ENCODE measurements at regions not wholly inside any gene's neighbourhood (a gene's known extent, or its start where the extent isn't known, plus 50 kb on each side); places are given as distances from the start of the nearest gene placed in this dataset.
"Not testable (repeated sequence)": the region's sequence is repeated elsewhere in the genome, so short reads cannot be mapped to it uniquely, and the experiment has no call there.

DNA sequence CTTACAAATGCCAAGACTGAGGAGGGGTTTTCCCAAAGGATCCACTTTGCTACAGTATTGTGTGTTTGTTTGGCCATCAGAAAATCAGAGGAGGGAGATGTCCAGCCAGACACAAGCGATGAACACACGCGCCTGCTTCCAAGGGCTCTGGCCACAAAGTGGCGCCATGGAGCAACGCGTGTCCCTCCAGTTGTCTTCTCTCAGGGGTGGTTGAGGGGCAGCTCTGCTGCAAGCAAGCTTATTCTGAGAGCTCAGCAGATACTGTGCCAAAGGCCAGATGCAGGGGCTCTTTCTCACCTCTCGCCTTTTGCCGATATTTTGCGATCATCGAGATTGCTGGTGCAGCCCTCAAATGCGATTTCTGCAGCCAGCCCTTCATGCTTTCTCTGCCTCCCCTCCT lies 88.9 kb upstream of the OSBPL11 start:
- Histone ChIP-seq H3K79me2 (no peaks in the 10 kb centered on the region), H3K9ac (no peak overlapping the region), H3K9me3 (ENCODE audit: control insufficient read depth, low read length) (no peaks in the 10 kb centered on the region), H3K4me3 (ENCODE audit: low read depth, low read length) (no peak overlapping the region), H3K36me3 (ENCODE audit: control insufficient read depth, insufficient read depth, low read length) (no peaks in the 10 kb centered on the region), H2AFZ (no peak overlapping the region), H3K4me2 (ENCODE audit: low read length) (no peak overlapping the region), H3K4me1 (peaks cover 3% of the 10 kb centered on the region), H3K27ac (no peak overlapping the region), H3K27me3 (ENCODE audit: control insufficient read depth, insufficient read depth, low read length) (no peaks in the 10 kb centered on the region)
- TF ChIP-seq, protein P1, sequence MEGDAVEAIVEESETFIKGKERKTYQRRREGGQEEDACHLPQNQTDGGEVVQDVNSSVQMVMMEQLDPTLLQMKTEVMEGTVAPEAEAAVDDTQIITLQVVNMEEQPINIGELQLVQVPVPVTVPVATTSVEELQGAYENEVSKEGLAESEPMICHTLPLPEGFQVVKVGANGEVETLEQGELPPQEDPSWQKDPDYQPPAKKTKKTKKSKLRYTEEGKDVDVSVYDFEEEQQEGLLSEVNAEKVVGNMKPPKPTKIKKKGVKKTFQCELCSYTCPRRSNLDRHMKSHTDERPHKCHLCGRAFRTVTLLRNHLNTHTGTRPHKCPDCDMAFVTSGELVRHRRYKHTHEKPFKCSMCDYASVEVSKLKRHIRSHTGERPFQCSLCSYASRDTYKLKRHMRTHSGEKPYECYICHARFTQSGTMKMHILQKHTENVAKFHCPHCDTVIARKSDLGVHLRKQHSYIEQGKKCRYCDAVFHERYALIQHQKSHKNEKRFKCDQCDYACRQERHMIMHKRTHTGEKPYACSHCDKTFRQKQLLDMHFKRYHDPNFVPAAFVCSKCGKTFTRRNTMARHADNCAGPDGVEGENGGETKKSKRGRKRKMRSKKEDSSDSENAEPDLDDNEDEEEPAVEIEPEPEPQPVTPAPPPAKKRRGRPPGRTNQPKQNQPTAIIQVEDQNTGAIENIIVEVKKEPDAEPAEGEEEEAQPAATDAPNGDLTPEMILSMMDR (IDR thresholded peaks at IDR 0.05): no peak

- not testable (repeated sequence) for H3K36me3 ChIP-seq (ENCODE audit: control insufficient read depth, insufficient read depth, low read length); H2AFZ ChIP-seq; H3K27me3 ChIP-seq (ENCODE audit: control insufficient read depth, insufficient read depth, low read length); H3K27ac ChIP-seq; H3K4me2 ChIP-seq (ENCODE audit: low read length); H3K4me3 ChIP-seq (ENCODE audit: low read depth, low read length); H3K9ac ChIP-seq; H3K9me3 ChIP-seq (ENCODE audit: control insufficient read depth, low read length); H3K79me2 ChIP-seq; H3K4me1 ChIP-seq
Measured at GRCh38 chr3:125685741-125686140, 90.4 kb upstream of the OSBPL11 start.

GRCh38 chr3:125692361-125692760 lies 97.1 kb upstream of the OSBPL11 start:
- Histone ChIP-seq H3K27ac (no peak overlapping the region), H3K27me3 (ENCODE audit: control insufficient read depth, insufficient read depth, low read length) (no peaks in the 10 kb centered on the region), H3K79me2 (no peaks in the 10 kb centered on the region), H3K9me3 (ENCODE audit: control insufficient read depth, low read length) (no peaks in the 10 kb centered on the region), H2AFZ (no peak overlapping the region), H3K4me1 (no peaks in the 10 kb centered on the region), H3K4me2 (ENCODE audit: low read length) (no peak overlapping the region), H3K9ac (no peak overlapping the region), H3K36me3 (ENCODE audit: control insufficient read depth, insufficient read depth, low read length) (no peaks in the 10 kb centered on the region), H3K4me3 (ENCODE audit: low read depth, low read length) (no peak overlapping the region)
- TF ChIP-seq, protein P1 (IDR thresholded peaks at IDR 0.05): no peak

- Histone ChIP-seq H3K27ac (no peak overlapping the region), H3K79me2 (no peaks in the 10 kb centered on the region), H3K4me3 (ENCODE audit: low read depth, low read length) (no peak overlapping the region), H2AFZ (no peak overlapping the region), H3K9ac (no peak overlapping the region), H3K27me3 (ENCODE audit: control insufficient read depth, insufficient read depth, low read length) (no peaks in the 10 kb centered on the region), H3K9me3 (ENCODE audit: control insufficient read depth, low read length) (no peaks in the 10 kb centered on the region), H3K36me3 (ENCODE audit: control insufficient read depth, insufficient read depth, low read length) (no peaks in the 10 kb centered on the region), H3K4me2 (ENCODE audit: low read length) (no peak overlapping the region), H3K4me1 (peaks cover 2% of the 10 kb centered on the region)
- TF ChIP-seq, protein P1 (IDR thresholded peaks at IDR 0.05): no peak
Measured at GRCh38 chr3:125693887-125694286, 98.6 kb upstream of the OSBPL11 start.

DNA sequence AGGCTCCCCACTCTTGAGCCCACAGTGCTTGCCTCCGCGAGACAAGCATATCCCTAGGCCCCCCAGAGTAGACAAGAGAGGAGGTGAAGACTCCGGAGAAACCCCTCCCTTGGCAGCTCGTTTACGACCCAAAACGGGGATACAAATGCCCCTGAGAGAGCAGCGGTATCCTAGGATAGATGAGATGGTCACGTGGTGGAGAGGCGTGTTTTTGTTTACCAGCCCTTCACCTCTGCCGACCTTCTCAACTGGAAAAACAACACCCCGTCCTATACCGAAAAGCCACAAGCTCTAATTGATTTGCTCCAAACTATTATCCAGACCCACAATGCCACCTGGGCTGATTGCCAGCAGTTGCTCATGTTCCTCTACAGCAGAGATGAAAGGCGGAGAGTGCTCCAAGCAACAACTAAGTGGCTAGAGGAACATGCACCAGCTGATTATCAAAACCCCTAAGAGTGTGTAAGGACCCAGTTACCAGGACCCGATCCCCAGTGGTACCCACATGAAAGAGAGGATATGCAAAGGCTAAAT lies 99.5 kb upstream of the OSBPL11 start:
- TF ChIP-seq, protein P1 (IDR thresholded peaks at IDR 0.05): no peak
- H2AFZ ChIP-seq: no peak overlapping the region
- no peaks in the 10 kb centered on the region for H3K36me3 ChIP-seq (ENCODE audit: control insufficient read depth, insufficient read depth, low read length)

More for the DNA sequence above, 99.5 kb upstream of the OSBPL11 start:
- Histone ChIP-seq H3K9me3 (ENCODE audit: control insufficient read depth, low read length) (no peaks in the 10 kb centered on the region), H3K27me3 (ENCODE audit: control insufficient read depth, insufficient read depth, low read length) (no peaks in the 10 kb centered on the region), H3K4me1 (peaks cover 2% of the 10 kb centered on the region), H3K27ac (no peak overlapping the region), H3K9ac (no peak overlapping the region), H3K4me2 (ENCODE audit: low read length) (no peak overlapping the region), H3K79me2 (no peaks in the 10 kb centered on the region), H3K4me3 (ENCODE audit: low read depth, low read length) (no peak overlapping the region)
